ENCODE measurements at regions not wholly inside any gene's neighbourhood (a gene's known extent, or its start where the extent isn't known, plus 50 kb on each side); places are given as distances from the start of the nearest gene placed in this dataset.

- DNase-seq (ENCODE audit: low read depth) = no peak
Observed at GRCh38 chr22:27541836-27542235, 259.7 kb downstream of the MN1 start.

- DNase-seq (ENCODE audit: low read depth) = no peak
Observed at GRCh38 chr22:27542602-27543001, 259.0 kb downstream of the MN1 start.

DNA sequence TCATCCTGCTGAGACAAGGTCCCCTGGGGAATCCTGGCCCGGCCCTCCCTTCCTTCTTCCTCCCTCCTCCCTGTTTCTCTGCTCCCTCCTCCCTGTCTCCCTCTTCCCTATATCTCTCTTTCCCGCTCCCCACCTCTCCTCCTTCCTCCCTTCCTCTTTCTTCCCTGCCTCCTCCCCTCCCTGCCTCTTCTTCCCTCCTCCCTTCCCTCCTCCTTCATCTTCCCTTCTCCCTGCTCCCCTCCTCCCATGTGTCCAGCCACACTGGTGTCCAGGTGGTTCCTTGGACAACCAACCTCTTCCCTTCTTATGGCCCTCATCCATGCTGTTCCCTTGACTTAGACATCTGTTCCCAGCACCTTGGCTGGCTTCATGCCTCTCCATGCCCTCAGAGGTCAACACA lies 258.1 kb downstream of the MN1 start:
- DNase-seq (ENCODE audit: low read depth) = no peak

DNA sequence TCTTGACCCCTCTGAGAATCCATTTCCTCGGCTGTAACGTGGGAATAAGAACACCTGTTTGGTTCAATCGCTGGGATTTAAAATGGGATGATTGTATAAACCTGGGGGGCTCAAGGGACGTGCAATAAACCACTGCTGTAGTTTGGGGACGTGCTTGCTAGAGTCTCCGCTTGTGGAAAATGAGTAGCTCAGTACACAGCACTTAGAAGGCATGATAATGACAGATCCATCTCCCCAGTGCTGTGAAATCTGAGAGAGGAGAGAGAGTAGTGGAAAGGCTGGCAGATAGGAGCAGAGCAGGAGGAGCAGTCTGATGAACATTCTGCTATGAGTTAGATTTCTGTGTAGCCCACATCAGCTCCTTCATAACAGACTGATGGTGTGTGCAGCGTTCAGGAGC lies 256.5 kb downstream of the MN1 start:
- DNase-seq (ENCODE audit: low read depth) = no peak

DNA sequence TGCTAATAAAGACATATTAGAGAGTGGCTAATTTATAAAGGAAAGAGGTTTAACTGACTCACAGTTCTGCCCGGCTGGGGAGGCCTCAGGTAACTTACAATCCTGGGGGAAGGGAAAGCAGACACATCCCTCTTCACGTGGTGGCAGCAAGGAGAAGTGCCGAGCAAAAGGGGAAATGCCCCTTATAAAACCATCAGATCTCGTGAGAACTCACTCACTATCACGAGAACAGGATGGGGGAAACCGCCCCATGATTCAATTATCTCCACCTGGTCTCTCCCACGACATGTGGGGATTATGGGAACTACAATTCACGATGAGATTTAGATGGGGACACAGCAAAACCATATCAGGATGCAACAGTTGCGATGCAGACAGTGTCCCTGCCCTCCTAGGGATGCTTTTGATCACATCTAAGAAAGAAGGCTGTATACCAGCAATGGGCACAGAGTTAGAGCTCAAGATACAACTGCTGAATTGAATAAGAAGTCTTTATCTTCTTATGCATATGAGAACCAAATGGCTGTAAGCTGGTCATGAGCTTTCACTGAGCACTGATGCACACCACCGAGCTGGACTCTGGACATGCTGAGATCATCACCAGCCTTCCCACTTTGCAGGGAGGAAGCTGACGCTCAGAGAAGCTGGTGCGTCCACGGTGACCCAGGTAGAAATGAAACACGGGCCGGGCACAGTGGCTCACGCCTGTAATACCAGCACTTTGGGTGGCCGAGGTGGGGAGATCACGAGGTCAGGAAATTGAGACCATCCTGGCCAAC lies 255.2 kb downstream of the MN1 start:
- DNase-seq (ENCODE audit: low read depth) = no peak

DNA sequence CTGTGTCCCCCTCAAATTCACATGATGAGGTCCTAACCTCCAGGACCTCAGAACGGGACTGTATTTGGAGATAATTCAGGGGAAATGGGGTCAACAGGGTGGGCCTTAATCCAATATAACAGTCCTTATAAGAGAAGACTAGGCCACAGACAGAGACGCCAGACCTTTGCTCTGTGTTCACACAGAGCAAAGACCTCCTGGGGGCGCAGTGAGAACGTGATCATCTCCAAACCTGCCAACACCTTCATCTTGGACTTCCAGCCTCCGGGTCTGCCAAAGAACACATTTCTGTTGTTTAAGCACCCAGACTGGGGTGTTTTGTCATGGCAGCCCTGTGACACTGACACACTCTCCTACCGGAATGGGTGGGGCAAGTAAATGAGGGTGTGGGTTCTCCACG lies 250.2 kb downstream of the MN1 start:
- no peak for DNase-seq (ENCODE audit: low read depth)

- no peak for DNase-seq (ENCODE audit: low read depth)
Observed at GRCh38 chr22:27552176-27552575, 249.4 kb downstream of the MN1 start.

DNA sequence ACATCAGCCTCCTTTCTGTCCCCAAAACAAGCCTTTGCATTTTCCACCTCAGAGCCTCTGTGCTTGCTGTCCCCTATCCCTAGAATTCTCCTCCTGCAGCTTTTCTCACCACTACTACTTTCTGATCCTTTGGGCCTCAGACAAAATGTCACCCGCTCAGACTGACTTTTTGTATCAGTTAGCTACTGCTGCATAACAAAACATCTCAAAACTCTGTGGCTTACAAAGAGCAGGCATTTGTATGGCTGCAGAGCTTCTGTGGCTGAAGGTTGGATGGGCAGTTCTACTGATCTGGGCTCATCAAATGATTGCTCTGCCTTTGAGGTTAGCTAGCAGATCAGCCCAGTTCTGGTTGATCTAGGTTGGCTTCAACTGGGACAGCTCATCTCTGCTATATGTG lies 248.7 kb downstream of the MN1 start:
- DNase-seq (ENCODE audit: low read depth) = no peak

GRCh38 chr22:27554106-27554811 lies 247.3 kb downstream of the MN1 start:
- no peak for DNase-seq (ENCODE audit: low read depth)

- DNase-seq (ENCODE audit: low read depth) = no peak
Observed at GRCh38 chr22:27554841-27555456, 246.6 kb downstream of the MN1 start.

- DNase-seq (ENCODE audit: low read depth) = no peak
Observed at GRCh38 chr22:27556371-27556770, 245.2 kb downstream of the MN1 start.

GRCh38 chr22:27557286-27558008 lies 244.1 kb downstream of the MN1 start:
- no peak for DNase-seq (ENCODE audit: low read depth)

DNA sequence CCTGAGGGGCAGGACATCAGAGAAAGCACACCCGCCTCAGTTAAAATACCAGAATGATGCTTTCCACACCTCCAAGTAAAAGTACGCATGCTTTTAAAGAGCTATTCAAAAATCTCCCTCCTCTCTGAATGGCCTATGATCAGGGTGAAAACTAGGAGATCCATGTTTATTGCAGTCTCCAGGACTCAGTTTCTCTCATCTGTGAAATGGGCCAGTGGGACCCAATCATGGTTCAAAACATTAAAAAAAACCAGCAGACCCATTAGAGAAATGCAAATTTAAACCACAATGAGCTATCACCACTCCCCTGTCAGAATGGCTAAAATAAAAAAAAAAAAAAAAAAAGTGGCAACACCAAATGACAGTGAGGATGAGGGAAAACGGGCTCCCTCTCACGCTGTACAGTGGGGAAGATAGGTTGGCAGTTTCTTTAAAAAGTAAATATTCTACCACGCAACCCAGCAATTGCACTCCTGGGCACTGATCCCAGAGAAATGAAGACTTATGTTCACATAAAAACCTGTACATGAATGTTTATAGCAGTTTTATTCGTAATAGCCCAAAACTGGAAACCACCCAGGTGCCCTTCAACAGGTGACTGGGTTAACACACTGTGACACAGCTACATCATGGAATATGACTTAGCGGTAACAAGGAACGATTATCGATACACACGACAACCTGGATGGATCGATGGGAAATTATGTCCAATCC lies 242.7 kb downstream of the MN1 start:
- DNase-seq (ENCODE audit: low read depth) = no peak

GRCh38 chr22:27560781-27561180 lies 240.8 kb downstream of the MN1 start:
- no peak for DNase-seq (ENCODE audit: low read depth)

GRCh38 chr22:27561286-27561904 lies 240.2 kb downstream of the MN1 start:
- no peak for DNase-seq (ENCODE audit: low read depth)

DNA sequence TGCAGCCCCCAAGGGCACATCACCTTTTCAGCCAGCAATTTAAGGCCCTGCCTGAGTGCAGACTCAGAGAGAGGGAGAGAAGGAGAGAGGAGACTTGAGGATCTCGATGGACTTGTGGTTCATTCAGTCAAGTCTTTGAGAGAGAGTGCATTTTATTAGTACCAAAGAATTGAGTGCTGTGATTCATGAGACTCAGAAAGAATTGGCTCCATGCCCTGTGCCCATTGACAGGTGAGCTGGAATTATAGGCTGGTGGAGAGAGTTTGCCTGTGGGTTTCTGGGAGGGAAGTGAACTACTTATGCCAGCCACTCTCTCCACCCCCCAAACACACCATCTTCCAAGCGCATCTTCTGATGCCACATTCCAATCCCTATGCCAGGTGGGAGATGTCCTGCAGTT lies 236.8 kb downstream of the MN1 start:
- DNase-seq (ENCODE audit: low read depth) = no peak

DNA sequence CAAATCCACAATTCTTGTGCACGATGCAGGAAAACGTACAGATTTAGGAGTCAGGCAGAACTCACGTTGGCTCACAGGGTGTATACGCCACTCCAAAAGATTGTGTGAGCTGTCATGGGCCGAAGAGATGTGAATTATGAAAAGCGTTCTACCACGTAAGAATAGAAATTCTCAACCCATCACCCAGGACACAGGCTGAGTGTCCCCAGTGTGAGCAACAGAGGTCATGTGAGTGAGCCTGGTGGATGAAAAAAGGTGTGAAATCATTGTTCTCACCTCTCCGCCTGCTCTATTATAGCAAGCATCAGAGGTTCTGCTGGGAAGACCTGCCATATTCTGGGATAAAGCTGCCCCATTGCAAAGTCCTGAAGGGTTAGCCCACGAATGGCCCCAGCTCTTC lies 235.0 kb downstream of the MN1 start:
- DNase-seq (ENCODE audit: low read depth) = no peak

DNA sequence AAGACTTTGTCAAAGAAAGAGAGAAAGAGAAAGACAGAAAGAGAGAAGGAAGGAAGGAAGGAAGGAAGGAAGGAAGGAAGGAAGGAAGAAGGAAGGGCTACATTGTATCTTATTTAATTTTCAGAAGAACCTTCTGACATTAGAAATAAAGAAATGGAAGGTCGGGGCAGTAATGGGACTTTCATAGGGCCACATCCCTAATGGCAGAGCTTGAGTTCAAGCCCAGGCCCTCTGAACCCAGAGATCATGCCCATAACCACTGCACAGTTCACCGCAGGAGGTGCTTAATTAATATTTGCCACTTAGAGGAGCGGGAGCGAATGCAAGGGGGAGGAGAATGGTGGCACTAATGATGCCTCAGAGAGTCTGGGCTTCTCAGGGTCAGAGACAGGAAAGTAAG lies 233.3 kb downstream of the MN1 start:
- DNase-seq (ENCODE audit: low read depth) = no peak

GRCh38 chr22:27571463-27572277 lies 229.9 kb downstream of the MN1 start:
- DNase-seq (ENCODE audit: low read depth) = no peak

- no peak for DNase-seq (ENCODE audit: low read depth)
Observed at GRCh38 chr22:27572278-27572666, 229.3 kb downstream of the MN1 start.

All from fibroblast of the conjunctiva (primary cell).